ENCODE measurements at regions not wholly inside any gene's neighbourhood (a gene's known extent, or its start where the extent isn't known, plus 50 kb on each side); places are given as distances from the start of the nearest gene placed in this dataset.
A peak's percentile ranks its signal among the peaks of the same experiment; 100 is the strongest.

GRCh38 chr1:69086148-69086547 lies 481.6 kb upstream of the LRRC7 start:
- peak; percentile 54; the same call in 1 of the 2 replicates for TF ChIP-seq TCF4 (CRISPR knock-in tag; IDR thresholded peaks at IDR 0.05; ENCODE audit: borderline replicate concordance)
- no peak for TF ChIP-seq CSDC2 (CRISPR knock-in tag; IDR thresholded peaks at IDR 0.05)
- ATAC-seq, result no peak

- TF ChIP-seq ESRRG (CRISPR knock-in tag; IDR thresholded peaks at IDR 0.05) (no peak), BACH2 (CRISPR knock-in tag; IDR thresholded peaks at IDR 0.05; ENCODE audit: borderline replicate concordance) (no peak), CSDC2 (CRISPR knock-in tag; IDR thresholded peaks at IDR 0.05) (no peak), ZNF565 (CRISPR knock-in tag; conservative IDR thresholded peaks at IDR 0.05; ENCODE audit: low read depth) (no peak), ZFP3 (CRISPR knock-in tag; IDR thresholded peaks at IDR 0.05) (no peak), ARNTL (CRISPR knock-in tag; IDR thresholded peaks at IDR 0.05; ENCODE audit: borderline replicate concordance, low read depth) (no peak), SNAI2 (CRISPR knock-in tag; IDR thresholded peaks at IDR 0.05) (no peak), ZC3H10 (CRISPR knock-in tag; IDR thresholded peaks at IDR 0.05) (no peak), ZNF70 (CRISPR knock-in tag; IDR thresholded peaks at IDR 0.05) (no peak), TCF4 (CRISPR knock-in tag; IDR thresholded peaks at IDR 0.05; ENCODE audit: borderline replicate concordance) (no peak), RARB (CRISPR knock-in tag; IDR thresholded peaks at IDR 0.05) (no peak)
- TF ChIP-seq, protein P1, sequence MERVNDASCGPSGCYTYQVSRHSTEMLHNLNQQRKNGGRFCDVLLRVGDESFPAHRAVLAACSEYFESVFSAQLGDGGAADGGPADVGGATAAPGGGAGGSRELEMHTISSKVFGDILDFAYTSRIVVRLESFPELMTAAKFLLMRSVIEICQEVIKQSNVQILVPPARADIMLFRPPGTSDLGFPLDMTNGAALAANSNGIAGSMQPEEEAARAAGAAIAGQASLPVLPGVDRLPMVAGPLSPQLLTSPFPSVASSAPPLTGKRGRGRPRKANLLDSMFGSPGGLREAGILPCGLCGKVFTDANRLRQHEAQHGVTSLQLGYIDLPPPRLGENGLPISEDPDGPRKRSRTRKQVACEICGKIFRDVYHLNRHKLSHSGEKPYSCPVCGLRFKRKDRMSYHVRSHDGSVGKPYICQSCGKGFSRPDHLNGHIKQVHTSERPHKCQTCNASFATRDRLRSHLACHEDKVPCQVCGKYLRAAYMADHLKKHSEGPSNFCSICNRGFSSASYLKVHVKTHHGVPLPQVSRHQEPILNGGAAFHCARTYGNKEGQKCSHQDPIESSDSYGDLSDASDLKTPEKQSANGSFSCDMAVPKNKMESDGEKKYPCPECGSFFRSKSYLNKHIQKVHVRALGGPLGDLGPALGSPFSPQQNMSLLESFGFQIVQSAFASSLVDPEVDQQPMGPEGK (CRISPR knock-in tag; IDR thresholded peaks at IDR 0.05; ENCODE audit: borderline replicate concordance), result no peak
- no peak for ATAC-seq
Measured at GRCh38 chr1:69088571-69088970, 479.2 kb upstream of the LRRC7 start.

DNA sequence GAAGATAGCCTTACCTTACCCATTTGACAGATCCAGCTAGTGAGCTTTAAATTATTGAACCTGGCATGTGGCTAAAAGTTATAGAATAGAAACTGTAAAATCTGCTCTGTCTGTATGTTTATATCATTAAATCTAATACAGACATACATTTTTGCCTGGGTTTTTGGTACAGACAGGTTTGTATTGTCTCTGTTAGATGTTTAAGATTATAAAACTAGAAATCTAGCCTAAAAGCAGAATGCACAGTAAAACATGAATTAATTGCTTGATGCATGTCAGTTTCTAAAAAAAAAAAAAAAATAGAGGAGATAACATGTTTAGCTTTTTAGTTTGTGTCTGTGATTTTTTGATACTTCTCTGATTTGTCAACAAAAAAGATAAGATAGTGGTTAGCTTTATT lies 477.6 kb upstream of the LRRC7 start:
- TF ChIP-seq ZFP30 (CRISPR knock-in tag; IDR thresholded peaks at IDR 0.05) (no peak), ZNF565 (CRISPR knock-in tag; conservative IDR thresholded peaks at IDR 0.05; ENCODE audit: low read depth) (no peak), TOX (CRISPR knock-in tag; IDR thresholded peaks at IDR 0.05; ENCODE audit: borderline replicate concordance) (no peak), SNAI2 (CRISPR knock-in tag; IDR thresholded peaks at IDR 0.05) (no peak), CSDC2 (CRISPR knock-in tag; IDR thresholded peaks at IDR 0.05) (no peak), ARNTL (CRISPR knock-in tag; IDR thresholded peaks at IDR 0.05; ENCODE audit: borderline replicate concordance, low read depth) (no peak), BACH2 (CRISPR knock-in tag; IDR thresholded peaks at IDR 0.05; ENCODE audit: borderline replicate concordance) (no peak), ISL1 (CRISPR knock-in tag; IDR thresholded peaks at IDR 0.05) (no peak), TCF4 (CRISPR knock-in tag; IDR thresholded peaks at IDR 0.05; ENCODE audit: borderline replicate concordance) (no peak), TSHZ2 (CRISPR knock-in tag; IDR thresholded peaks at IDR 0.05) (no peak), GLIS3 (CRISPR knock-in tag; IDR thresholded peaks at IDR 0.05) (no peak), ZNF8 (CRISPR knock-in tag; IDR thresholded peaks at IDR 0.05) (no peak), ZFP3 (CRISPR knock-in tag; IDR thresholded peaks at IDR 0.05) (no peak), CREB5 (CRISPR knock-in tag; IDR thresholded peaks at IDR 0.05; ENCODE audit: low read depth) (no peak), PPARA (CRISPR knock-in tag; IDR thresholded peaks at IDR 0.05; ENCODE audit: borderline replicate concordance) (no peak), OSR1 (CRISPR knock-in tag; IDR thresholded peaks at IDR 0.05) (no peak)
- TF ChIP-seq, protein P1 (CRISPR knock-in tag; IDR thresholded peaks at IDR 0.05; ENCODE audit: borderline replicate concordance), result no peak
- TF ChIP-seq, protein P2, sequence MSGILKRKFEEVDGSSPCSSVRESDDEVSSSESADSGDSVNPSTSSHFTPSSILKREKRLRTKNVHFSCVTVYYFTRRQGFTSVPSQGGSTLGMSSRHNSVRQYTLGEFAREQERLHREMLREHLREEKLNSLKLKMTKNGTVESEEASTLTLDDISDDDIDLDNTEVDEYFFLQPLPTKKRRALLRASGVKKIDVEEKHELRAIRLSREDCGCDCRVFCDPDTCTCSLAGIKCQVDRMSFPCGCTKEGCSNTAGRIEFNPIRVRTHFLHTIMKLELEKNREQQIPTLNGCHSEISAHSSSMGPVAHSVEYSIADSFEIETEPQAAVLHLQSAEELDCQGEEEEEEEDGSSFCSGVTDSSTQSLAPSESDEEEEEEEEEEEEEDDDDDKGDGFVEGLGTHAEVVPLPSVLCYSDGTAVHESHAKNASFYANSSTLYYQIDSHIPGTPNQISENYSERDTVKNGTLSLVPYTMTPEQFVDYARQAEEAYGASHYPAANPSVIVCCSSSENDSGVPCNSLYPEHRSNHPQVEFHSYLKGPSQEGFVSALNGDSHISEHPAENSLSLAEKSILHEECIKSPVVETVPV (CRISPR knock-in tag; IDR thresholded peaks at IDR 0.05), result no peak
- ATAC-seq, result no peak
